GM20000 (cell line): ENCODE measurements at regions not wholly inside any gene's neighbourhood (a gene's known extent, or its start where the extent isn't known, plus 50 kb on each side); places are given as distances from the start of the nearest gene placed in this dataset.

ENCODE experiments used
- DNase-seq: peaks from one replicate; pipeline ENCODE4 v3.0.0; 2012; ENCODE audit warnings: low spot score
- TF ChIP-seq, protein P1 (sequence below): IDR thresholded peaks from 2 replicates; pipeline ENCODE4 v1.5.1; 2012; ENCODE audit warnings: mild to moderate bottlenecking, control low read depth; ENCODE audit errors: extremely low read depth, missing control alignments

GRCh38 chr16:74070237-74070636 lies 226.4 kb upstream of the PSMD7 start:
- no peak for DNase-seq
- TF ChIP-seq, protein P1, sequence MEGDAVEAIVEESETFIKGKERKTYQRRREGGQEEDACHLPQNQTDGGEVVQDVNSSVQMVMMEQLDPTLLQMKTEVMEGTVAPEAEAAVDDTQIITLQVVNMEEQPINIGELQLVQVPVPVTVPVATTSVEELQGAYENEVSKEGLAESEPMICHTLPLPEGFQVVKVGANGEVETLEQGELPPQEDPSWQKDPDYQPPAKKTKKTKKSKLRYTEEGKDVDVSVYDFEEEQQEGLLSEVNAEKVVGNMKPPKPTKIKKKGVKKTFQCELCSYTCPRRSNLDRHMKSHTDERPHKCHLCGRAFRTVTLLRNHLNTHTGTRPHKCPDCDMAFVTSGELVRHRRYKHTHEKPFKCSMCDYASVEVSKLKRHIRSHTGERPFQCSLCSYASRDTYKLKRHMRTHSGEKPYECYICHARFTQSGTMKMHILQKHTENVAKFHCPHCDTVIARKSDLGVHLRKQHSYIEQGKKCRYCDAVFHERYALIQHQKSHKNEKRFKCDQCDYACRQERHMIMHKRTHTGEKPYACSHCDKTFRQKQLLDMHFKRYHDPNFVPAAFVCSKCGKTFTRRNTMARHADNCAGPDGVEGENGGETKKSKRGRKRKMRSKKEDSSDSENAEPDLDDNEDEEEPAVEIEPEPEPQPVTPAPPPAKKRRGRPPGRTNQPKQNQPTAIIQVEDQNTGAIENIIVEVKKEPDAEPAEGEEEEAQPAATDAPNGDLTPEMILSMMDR, result no peak

DNA sequence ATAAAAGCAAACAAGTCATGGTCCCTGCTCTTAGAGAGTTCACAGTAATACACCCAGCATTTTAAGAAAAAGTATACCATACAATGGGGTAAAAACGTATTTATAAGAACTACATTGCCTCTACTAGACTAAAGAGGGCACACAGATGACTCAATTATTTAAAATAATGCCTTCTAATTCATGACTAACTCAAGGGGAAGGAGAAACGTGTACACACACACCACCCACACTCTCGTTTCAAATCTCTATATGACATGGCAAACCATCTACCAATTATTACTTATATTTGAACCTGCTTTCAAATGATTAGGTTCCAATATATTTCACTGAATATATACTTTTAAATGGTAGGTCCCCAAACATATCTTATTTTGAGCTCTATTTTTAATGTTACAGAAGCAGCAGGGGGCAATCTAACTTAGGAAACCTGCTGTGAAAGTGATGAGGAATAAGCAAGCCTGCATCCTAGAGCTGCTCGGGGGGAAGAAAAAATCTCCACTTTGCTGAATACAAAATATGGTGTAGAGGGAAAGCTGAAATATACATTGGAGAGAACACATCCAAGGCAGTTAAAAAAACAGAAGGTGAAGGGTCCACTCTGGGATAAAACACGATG lies 232.4 kb upstream of the PSMD7 start:
- DNase-seq, result no peak
- TF ChIP-seq, protein P1, result no peak

DNA sequence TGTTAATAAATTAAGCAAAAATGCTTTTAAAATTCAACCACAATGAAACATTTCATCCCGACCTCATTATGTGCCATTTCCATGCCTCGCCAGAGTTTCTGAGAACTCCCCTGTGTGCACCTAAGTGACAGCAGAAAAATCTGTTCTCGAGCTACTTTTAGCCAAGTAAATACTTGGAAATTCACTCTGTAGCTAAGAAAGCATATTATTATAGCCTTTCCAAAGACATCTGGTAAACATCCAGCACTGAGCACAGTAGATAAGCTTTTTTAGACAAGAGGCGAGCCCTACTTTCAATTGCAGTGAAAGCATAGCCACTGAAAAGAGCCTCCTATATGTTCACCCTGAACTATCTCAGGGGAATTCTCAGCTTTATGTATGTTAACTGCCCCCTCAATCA lies 242.8 kb upstream of the PSMD7 start:
- TF ChIP-seq, protein P1, result no peak

DNA sequence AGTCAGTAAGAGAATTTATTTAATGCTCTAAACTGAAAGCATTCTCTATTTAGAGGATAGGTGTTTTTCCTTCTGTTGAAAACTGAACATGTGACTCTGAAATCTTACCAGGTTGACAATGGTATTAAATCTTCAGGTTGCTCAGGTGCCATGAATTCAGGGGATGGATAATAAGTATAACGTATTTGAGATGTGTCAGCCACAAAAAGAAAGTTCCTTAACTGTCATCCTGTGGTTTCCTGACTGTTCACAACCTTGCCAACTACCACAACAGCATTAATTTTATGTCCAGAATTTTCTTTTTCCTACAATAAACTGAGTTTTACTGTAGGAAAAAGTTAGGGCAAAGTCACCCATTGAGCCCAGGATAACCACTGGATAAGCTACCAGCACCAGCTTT lies 243.3 kb upstream of the PSMD7 start:
- no peak for DNase-seq
- TF ChIP-seq, protein P1, result no peak

More for the DNA sequence above, 242.8 kb upstream of the PSMD7 start:
- no peak for DNase-seq

DNA sequence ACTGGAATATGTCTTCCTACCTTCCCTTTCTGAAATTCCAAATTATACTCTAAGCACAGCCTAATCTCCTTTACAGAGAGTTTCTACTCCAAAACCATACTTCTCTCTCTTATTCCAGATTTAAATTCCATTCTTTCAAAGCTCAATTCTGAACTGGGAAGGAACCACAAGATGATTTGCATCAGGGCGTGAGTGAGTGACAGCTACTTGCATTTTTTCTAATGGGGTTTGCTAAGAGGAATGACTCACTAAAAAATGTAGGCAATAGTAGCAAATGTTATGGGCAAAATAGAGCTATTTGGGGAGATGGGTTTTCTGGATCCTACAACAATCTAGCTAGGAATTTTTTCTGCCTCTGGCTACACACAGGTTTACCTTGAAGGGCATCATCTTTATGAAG lies 244.6 kb upstream of the PSMD7 start:
- TF ChIP-seq, protein P1, result no peak
- DNase-seq, result no peak

GRCh38 chr16:74049027-74049426 lies 247.6 kb upstream of the PSMD7 start:
- TF ChIP-seq, protein P1, result no peak
- DNase-seq, result no peak

DNA sequence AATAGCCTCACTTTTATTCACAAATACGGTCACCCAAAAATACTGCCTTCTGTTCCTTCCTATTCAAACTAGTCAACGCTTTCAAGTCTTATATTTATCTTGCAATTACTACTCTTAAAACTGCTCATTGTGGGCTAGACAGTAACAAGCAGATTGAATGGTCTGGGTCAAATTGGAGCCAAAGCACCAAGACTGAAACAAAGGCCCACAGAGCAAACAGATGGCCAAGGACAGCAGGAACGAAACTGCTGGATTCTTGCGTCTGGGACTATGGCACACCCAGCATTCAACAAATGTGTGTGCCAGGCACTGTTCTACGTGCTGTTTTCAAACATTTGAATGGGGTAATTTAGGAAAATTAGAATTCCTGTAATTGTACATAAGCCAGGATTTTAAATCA lies 250.1 kb upstream of the PSMD7 start:
- no peak for DNase-seq
- TF ChIP-seq, protein P1, result no peak
